ENCODE measurements at regions not wholly inside any gene's neighbourhood (a gene's known extent, or its start where the extent isn't known, plus 50 kb on each side); places are given as distances from the start of the nearest gene placed in this dataset.

GRCh38 chr7:39883812-39884390, 66.2 kb upstream of the CDK13 start:
- Histone ChIP-seq H3K27ac (ENCODE audit: insufficient read depth in 1 of 2, low read depth in 1 of 2, low read length in 2 of 2, poor library complexity in 1 of 2, severe bottlenecking in 2 of 2) (no peak overlapping the region), H3K36me3 (ENCODE audit: control insufficient read depth in 4 of 4, insufficient read depth in 4 of 4, low read length in 3 of 4) (no peaks in the 10 kb centered on the region), H3K27me3 (replicated peaks in 2 of 5; ENCODE audit: control insufficient read depth in 4 of 5, insufficient read depth in 5 of 5, low read length in 4 of 5) (no peaks in the 10 kb centered on the region), H3K9me3 (ENCODE audit: control extremely low read depth in 1 of 5, control insufficient read depth in 4 of 5, insufficient read depth in 2 of 5, low read depth in 1 of 5, low read length in 4 of 5) (peaks cover 3 to 21% (median 14%) of the 10 kb centered on the region in 5 experiments), H3K4me1 (ENCODE audit: control extremely low read depth in 1 of 4, control insufficient read depth in 4 of 4, insufficient read depth in 4 of 4, low read length in 3 of 4) (no peaks in the 10 kb centered on the region), H3K4me3 (ENCODE audit: control insufficient read depth in 1 of 7, extremely low read depth in 1 of 7, insufficient read depth in 4 of 7, low read depth in 2 of 7, low read length in 6 of 7) (no peak overlapping the region)
- ChIA-PET CTCF (interaction anchor here (4.8 kb wide), 1 partner anchor 12 kb away, joined by 19 read pairs; no protein-coding TSS in a partner anchor), POLR2A (no interaction called here)
- DNase-seq = no peak
- 92% methylated on average over 2 of the region's 4 CpGs for WGBS (ENCODE audit: insufficient coverage)

GRCh38 chr7:39888171-39888853, 61.7 kb upstream of the CDK13 start:
- ChIA-PET POLR2A (no interaction called here), CTCF (interaction anchor here (0.6 to 1.5 kb wide), 2 partner anchors 8 to 132 kb away, joined by 3 to 7 read pairs; no protein-coding TSS in a partner anchor)
- H3K36me3 ChIP-seq (ENCODE audit: control insufficient read depth in 4 of 4, insufficient read depth in 4 of 4, low read length in 3 of 4) = no peaks in the 10 kb centered on the region
- 83% methylated on average over 2 of the region's 3 CpGs for WGBS (ENCODE audit: insufficient coverage)
- no peak overlapping the region for H3K27ac ChIP-seq (ENCODE audit: insufficient read depth in 1 of 2, low read depth in 1 of 2, low read length in 2 of 2, poor library complexity in 1 of 2, severe bottlenecking in 2 of 2)
- no peak overlapping the region for H3K4me3 ChIP-seq (ENCODE audit: control insufficient read depth in 1 of 7, extremely low read depth in 1 of 7, insufficient read depth in 4 of 7, low read depth in 2 of 7, low read length in 6 of 7)
- H3K9me3 ChIP-seq (ENCODE audit: control extremely low read depth in 1 of 5, control insufficient read depth in 4 of 5, insufficient read depth in 2 of 5, low read depth in 1 of 5, low read length in 4 of 5) = no peaks in the 10 kb centered on the region
- no peaks in the 10 kb centered on the region for H3K27me3 ChIP-seq (replicated peaks in 2 of 5; ENCODE audit: control insufficient read depth in 4 of 5, insufficient read depth in 5 of 5, low read length in 4 of 5)
- no peaks in the 10 kb centered on the region for H3K4me1 ChIP-seq (ENCODE audit: control extremely low read depth in 1 of 4, control insufficient read depth in 4 of 4, insufficient read depth in 4 of 4, low read length in 3 of 4)
- DNase-seq = peak in 1 of 3 donors; percentile 1

- Histone ChIP-seq H3K4me3 (ENCODE audit: control insufficient read depth in 1 of 7, extremely low read depth in 1 of 7, insufficient read depth in 4 of 7, low read depth in 2 of 7, low read length in 6 of 7) (no peak overlapping the region), H3K36me3 (ENCODE audit: control insufficient read depth in 4 of 4, insufficient read depth in 4 of 4, low read length in 3 of 4) (no peaks in the 10 kb centered on the region), H3K4me1 (ENCODE audit: control extremely low read depth in 1 of 4, control insufficient read depth in 4 of 4, insufficient read depth in 4 of 4, low read length in 3 of 4) (no peaks in the 10 kb centered on the region), H3K9me3 (ENCODE audit: control extremely low read depth in 1 of 5, control insufficient read depth in 4 of 5, insufficient read depth in 2 of 5, low read depth in 1 of 5, low read length in 4 of 5) (no peaks in the 10 kb centered on the region), H3K27ac (ENCODE audit: insufficient read depth in 1 of 2, low read depth in 1 of 2, low read length in 2 of 2, poor library complexity in 1 of 2, severe bottlenecking in 2 of 2) (no peak overlapping the region), H3K27me3 (replicated peaks in 2 of 5; ENCODE audit: control insufficient read depth in 4 of 5, insufficient read depth in 5 of 5, low read length in 4 of 5) (no peaks in the 10 kb centered on the region)
- ChIA-PET CTCF (no interaction called here), POLR2A (no interaction called here)
- WGBS (ENCODE audit: insufficient coverage) = no CpG with 5 or more reads among the region's 4 CpGs
- no peak for DNase-seq
Measured at GRCh38 chr7:39890411-39890810, 59.6 kb upstream of the CDK13 start.

- H3K4me3 ChIP-seq (ENCODE audit: control insufficient read depth in 1 of 7, extremely low read depth in 1 of 7, insufficient read depth in 4 of 7, low read depth in 2 of 7, low read length in 6 of 7) = no peak overlapping the region
- no peaks in the 10 kb centered on the region for H3K27me3 ChIP-seq (replicated peaks in 2 of 5; ENCODE audit: control insufficient read depth in 4 of 5, insufficient read depth in 5 of 5, low read length in 4 of 5)
- 80% methylated on average over 1 of the region's 1 CpG for WGBS (ENCODE audit: insufficient coverage)
- H3K27ac ChIP-seq (ENCODE audit: insufficient read depth in 1 of 2, low read depth in 1 of 2, low read length in 2 of 2, poor library complexity in 1 of 2, severe bottlenecking in 2 of 2) = no peak overlapping the region
- POLR2A ChIA-PET = interaction anchor here (0.6 kb wide), 1 partner anchor 56 kb away, joined by 4 read pairs; no protein-coding TSS in a partner anchor
- H3K36me3 ChIP-seq (ENCODE audit: control insufficient read depth in 4 of 4, insufficient read depth in 4 of 4, low read length in 3 of 4) = no peaks in the 10 kb centered on the region
- peaks cover 0 to 2% (median 0%) of the 10 kb centered on the region in 4 experiments for H3K4me1 ChIP-seq (ENCODE audit: control extremely low read depth in 1 of 4, control insufficient read depth in 4 of 4, insufficient read depth in 4 of 4, low read length in 3 of 4)
- CTCF ChIA-PET = interaction anchor here (8.9 kb wide), 1 partner anchor 160 kb away, joined by 84 read pairs; no protein-coding TSS in a partner anchor
- H3K9me3 ChIP-seq (ENCODE audit: control extremely low read depth in 1 of 5, control insufficient read depth in 4 of 5, insufficient read depth in 2 of 5, low read depth in 1 of 5, low read length in 4 of 5) = no peaks in the 10 kb centered on the region
- no peak for DNase-seq
Measured at GRCh38 chr7:39891894-39892293, 58.2 kb upstream of the CDK13 start.

GRCh38 chr7:39892361-39892760, 57.7 kb upstream of the CDK13 start:
- Histone ChIP-seq H3K27me3 (replicated peaks in 2 of 5; ENCODE audit: control insufficient read depth in 4 of 5, insufficient read depth in 5 of 5, low read length in 4 of 5) (no peaks in the 10 kb centered on the region), H3K27ac (ENCODE audit: insufficient read depth in 1 of 2, low read depth in 1 of 2, low read length in 2 of 2, poor library complexity in 1 of 2, severe bottlenecking in 2 of 2) (no peak overlapping the region), H3K4me3 (ENCODE audit: control insufficient read depth in 1 of 7, extremely low read depth in 1 of 7, insufficient read depth in 4 of 7, low read depth in 2 of 7, low read length in 6 of 7) (no peak overlapping the region), H3K36me3 (ENCODE audit: control insufficient read depth in 4 of 4, insufficient read depth in 4 of 4, low read length in 3 of 4) (no peaks in the 10 kb centered on the region), H3K4me1 (ENCODE audit: control extremely low read depth in 1 of 4, control insufficient read depth in 4 of 4, insufficient read depth in 4 of 4, low read length in 3 of 4) (peaks cover 0 to 2% (median 0%) of the 10 kb centered on the region in 4 experiments), H3K9me3 (ENCODE audit: control extremely low read depth in 1 of 5, control insufficient read depth in 4 of 5, insufficient read depth in 2 of 5, low read depth in 1 of 5, low read length in 4 of 5) (no peaks in the 10 kb centered on the region)
- CTCF ChIA-PET = interaction anchor here (8.9 kb wide), 1 partner anchor 159 kb away, joined by 84 read pairs; no protein-coding TSS in a partner anchor
- DNase-seq = no peak
- WGBS (ENCODE audit: insufficient coverage) = 86% methylated on average over 1 of the region's 1 CpG
- POLR2A ChIA-PET = interaction anchor here (0.6 kb wide), 1 partner anchor 56 kb away, joined by 4 read pairs; no protein-coding TSS in a partner anchor

GRCh38 chr7:39894904-39895303, 55.2 kb upstream of the CDK13 start:
- Histone ChIP-seq H3K9me3 (ENCODE audit: control extremely low read depth in 1 of 5, control insufficient read depth in 4 of 5, insufficient read depth in 2 of 5, low read depth in 1 of 5, low read length in 4 of 5) (no peaks in the 10 kb centered on the region), H3K36me3 (ENCODE audit: control insufficient read depth in 4 of 4, insufficient read depth in 4 of 4, low read length in 3 of 4) (no peaks in the 10 kb centered on the region), H3K4me1 (ENCODE audit: control extremely low read depth in 1 of 4, control insufficient read depth in 4 of 4, insufficient read depth in 4 of 4, low read length in 3 of 4) (peaks cover 0 to 3% (median under 1%) of the 10 kb centered on the region in 4 experiments), H3K27me3 (replicated peaks in 2 of 5; ENCODE audit: control insufficient read depth in 4 of 5, insufficient read depth in 5 of 5, low read length in 4 of 5) (no peaks in the 10 kb centered on the region), H3K27ac (ENCODE audit: insufficient read depth in 1 of 2, low read depth in 1 of 2, low read length in 2 of 2, poor library complexity in 1 of 2, severe bottlenecking in 2 of 2) (no peak overlapping the region), H3K4me3 (ENCODE audit: control insufficient read depth in 1 of 7, extremely low read depth in 1 of 7, insufficient read depth in 4 of 7, low read depth in 2 of 7, low read length in 6 of 7) (no peak overlapping the region)
- DNase-seq = no peak
- WGBS (ENCODE audit: insufficient coverage) = 95% methylated on average over 2 of the region's 2 CpGs
- ChIA-PET POLR2A (no interaction called here), CTCF (interaction anchor here (1.1 to 8.9 kb wide), 5 partner anchors 12 to 157 kb away, joined by 3 to 84 read pairs (median 4); partner anchors contain the start of gene CDK13)

- POLR2A ChIA-PET = no interaction called here
Measured at GRCh38 chr7:39896840-39897239, 53.2 kb upstream of the CDK13 start.

More at GRCh38 chr7:39896840-39897239, 53.2 kb upstream of the CDK13 start:
- Histone ChIP-seq H3K9me3 (ENCODE audit: control extremely low read depth in 1 of 5, control insufficient read depth in 4 of 5, insufficient read depth in 2 of 5, low read depth in 1 of 5, low read length in 4 of 5) (no peaks in the 10 kb centered on the region), H3K27ac (ENCODE audit: insufficient read depth in 1 of 2, low read depth in 1 of 2, low read length in 2 of 2, poor library complexity in 1 of 2, severe bottlenecking in 2 of 2) (no peak overlapping the region), H3K36me3 (ENCODE audit: control insufficient read depth in 4 of 4, insufficient read depth in 4 of 4, low read length in 3 of 4) (no peaks in the 10 kb centered on the region), H3K27me3 (replicated peaks in 2 of 5; ENCODE audit: control insufficient read depth in 4 of 5, insufficient read depth in 5 of 5, low read length in 4 of 5) (no peaks in the 10 kb centered on the region), H3K4me3 (ENCODE audit: control insufficient read depth in 1 of 7, extremely low read depth in 1 of 7, insufficient read depth in 4 of 7, low read depth in 2 of 7, low read length in 6 of 7) (no peak overlapping the region), H3K4me1 (ENCODE audit: control extremely low read depth in 1 of 4, control insufficient read depth in 4 of 4, insufficient read depth in 4 of 4, low read length in 3 of 4) (peaks cover 0 to 3% (median under 1%) of the 10 kb centered on the region in 4 experiments)
- CTCF ChIA-PET = interaction anchor here (0.9 to 8.9 kb wide), 15 partner anchors 8 to 155 kb away, joined by 3 to 84 read pairs (median 4); partner anchors contain the start of gene CDK13
- 94% methylated on average over 2 of the region's 9 CpGs for WGBS (ENCODE audit: insufficient coverage)
- no peak for DNase-seq

Measured in common myeloid progenitor, CD34-positive (primary cell).